Spleen (tissue), 11 donors: ENCODE measurements at regions not wholly inside any gene's neighbourhood (a gene's known extent, or its start where the extent isn't known, plus 50 kb on each side); places are given as distances from the start of the nearest gene placed in this dataset.

Experiments
- DNase-seq: peaks from one replicate; pipeline ENCODE4 v3.0.0-alpha.2; 2020
- H3K27ac ChIP-seq, 8 donors: fragments of 200-600 bp; sonication (generic) in 7 of 8; 1 replicate in 4 of 8; 2 replicates in 4 of 8; pipeline versions ENCODE4 v1.5.0 to v1.8.0; 2016 to 2021; ENCODE audit warnings: inconsistent platforms in 4 of 8, mild to moderate bottlenecking in 4 of 8, moderate library complexity in 1 of 8
- H3K27me3 ChIP-seq, 7 donors: fragments of 200-600 bp; sonication (generic) in 6 of 7; replicated peaks in 1 of 7; 1 replicate in 4 of 7; 2 replicates in 3 of 7; pipeline versions ENCODE4 v1.5.0 to v1.8.0; 2016 to 2021; ENCODE audit warnings: inconsistent platforms in 3 of 7, mild to moderate bottlenecking in 1 of 7
- H3K36me3 ChIP-seq, 6 donors: fragments of 200-600 bp; sonication (generic) in 5 of 6; 1 replicate in 4 of 6; 2 replicates in 2 of 6; pipeline versions ENCODE4 v1.5.0 to v1.8.0; 2016 to 2021; ENCODE audit warnings: inconsistent platforms in 2 of 6
- H3K4me1 ChIP-seq, 6 donors: fragments of 200-600 bp; sonication (generic) in 5 of 6; 1 replicate in 3 of 6; 2 replicates in 3 of 6; pipeline versions ENCODE4 v1.5.0 to v1.8.0; 2016 to 2021; ENCODE audit warnings: inconsistent platforms in 3 of 6
- H3K4me3 ChIP-seq, 8 donors: fragments of 200-600 bp; sonication (generic) in 7 of 8; 1 replicate in 4 of 8; 2 replicates in 4 of 8; pipeline versions ENCODE4 v1.5.0 to v1.8.0; 2016 to 2021; ENCODE audit warnings: inconsistent platforms in 4 of 8, mild to moderate bottlenecking in 4 of 8, moderate library complexity in 2 of 8
- H3K9me3 ChIP-seq, 8 donors: fragments of 200-600 bp; sonication (generic) in 7 of 8; 1 replicate in 4 of 8; 2 replicates in 4 of 8; pipeline versions ENCODE4 v1.5.0 to v1.8.0; 2016 to 2021; ENCODE audit warnings: inconsistent platforms in 4 of 8
- CTCF ChIP-seq, 11 experiments: fragments of 200-600 bp in 7 of 11; fragments of 450-650 bp in 4 of 11; sonication (generic) in 4 of 11; IDR thresholded peaks in 8 of 11; conservative IDR thresholded peaks in 3 of 11; 1 replicate in 7 of 11; 2 replicates in 4 of 11; pipeline versions ENCODE4 v1.4.0 to v1.8.0; 2016 to 2021; ENCODE audit warnings: antibody characterized with exemption in 11 of 11, inconsistent platforms in 4 of 11, mild to moderate bottlenecking in 1 of 11
- POLR2A ChIP-seq, 3 donors: fragments of 450-650 bp; IDR thresholded peaks; one replicate each; pipeline ENCODE4 v1.5.1; 2017; ENCODE audit warnings: antibody characterized with exemption in 3 of 3, mild to moderate bottlenecking in 1 of 3
- POLR2AphosphoS5 ChIP-seq, 3 donors: sonication (generic); formaldehyde crosslinking; IDR thresholded peaks; one replicate each; pipeline ENCODE4 v1.5.1; 2017; ENCODE audit warnings: antibody characterized with exemption in 3 of 3
- WGBS, 5 donors: extraction: QIAGEN DNeasy Blood & Tissue Kit in 3 of 5; methylation state at CpG; one replicate each; pipeline versions ENCODE4 v1.1.5 to v1.1.7; 2013 to 2018; 5-methylcytosine and 5-hydroxymethylcytosine counted together
- intact Hi-C: fragments of 100-400 bp; cut with DNase I; formaldehyde crosslinking; loops from one replicate; pipeline ENCODE4 v1.15.0; 2023; ENCODE audit warnings: low total_unique reads
- donor health status: healthy with polysubstance abuse.
- donor health status: DM: no; HTN: no; CAD: no; lungs with moderate emphysema.
- donor health status: DM: no; HTN: no; CAD: no.
- donor health status: Bipolar disorder and iron deficiency.
- donor health status: healthy.
- donor health status: DM: no; HTN: no; CAD: no.
- donor health status: DM: yes; HTN: yes; CAD: no.

GRCh38 chr15:29360152-29360551, 90.5 kb upstream of the NSMCE3 start:
- no peak overlapping the region for H3K4me3 ChIP-seq
- TF ChIP-seq CTCF (IDR thresholded peaks at IDR 0.05 in 8 of 11, conservative IDR thresholded peaks at IDR 0.05 in 3 of 11) (no peak), POLR2AphosphoS5 (IDR thresholded peaks at IDR 0.05) (no peak), POLR2A (IDR thresholded peaks at IDR 0.05) (no peak)
- no peaks in the 10 kb centered on the region for H3K9me3 ChIP-seq
- H3K27ac ChIP-seq, result no peak overlapping the region
- H3K27me3 ChIP-seq, result no peaks in the 10 kb centered on the region
- WGBS, 5 donors, result 61 to 82% (median 67%) methylated on average over 4 of the region's 4 CpGs
- DNase-seq, result no peak
- intact Hi-C loops, result no loop called here
- no peaks in the 10 kb centered on the region for H3K4me1 ChIP-seq
- H3K36me3 ChIP-seq, result no peaks in the 10 kb centered on the region

- intact Hi-C loops, result no loop called here
- Histone ChIP-seq H3K9me3 (no peaks in the 10 kb centered on the region), H3K4me1 (no peaks in the 10 kb centered on the region), H3K27me3 (no peaks in the 10 kb centered on the region), H3K36me3 (no peaks in the 10 kb centered on the region), H3K27ac (no peak overlapping the region), H3K4me3 (no peak overlapping the region)
- DNase-seq, result no peak
- TF ChIP-seq CTCF (IDR thresholded peaks at IDR 0.05 in 8 of 11, conservative IDR thresholded peaks at IDR 0.05 in 3 of 11), result no peak
- TF ChIP-seq POLR2AphosphoS5 (IDR thresholded peaks at IDR 0.05), result no peak
- TF ChIP-seq POLR2A (IDR thresholded peaks at IDR 0.05), result no peak
- 96 to 100% (median 97%) methylated on average over 1 of the region's 1 CpG for WGBS, 5 donors
Observed at GRCh38 chr15:29356786-29357185, 87.2 kb upstream of the NSMCE3 start.

GRCh38 chr15:29355477-29355876, 85.9 kb upstream of the NSMCE3 start:
- Histone ChIP-seq H3K36me3 (no peaks in the 10 kb centered on the region), H3K27ac (no peak overlapping the region), H3K4me3 (no peak overlapping the region), H3K27me3 (no peaks in the 10 kb centered on the region), H3K9me3 (no peaks in the 10 kb centered on the region), H3K4me1 (no peaks in the 10 kb centered on the region)
- intact Hi-C loops, result no loop called here
- WGBS, 5 donors, result 61 to 90% (median 78%) methylated on average over 1 of the region's 1 CpG
- no peak for DNase-seq
- TF ChIP-seq POLR2A (IDR thresholded peaks at IDR 0.05) (no peak), POLR2AphosphoS5 (IDR thresholded peaks at IDR 0.05) (no peak), CTCF (IDR thresholded peaks at IDR 0.05 in 8 of 11, conservative IDR thresholded peaks at IDR 0.05 in 3 of 11) (no peak)

- intact Hi-C loops, result no loop called here
- 83 to 92% (median 88%) methylated on average over 10 of the region's 10 CpGs for WGBS, 5 donors
- TF ChIP-seq CTCF (IDR thresholded peaks at IDR 0.05 in 8 of 11, conservative IDR thresholded peaks at IDR 0.05 in 3 of 11) (no peak), POLR2A (IDR thresholded peaks at IDR 0.05) (no peak), POLR2AphosphoS5 (IDR thresholded peaks at IDR 0.05) (no peak)
- no peaks in the 10 kb centered on the region for H3K36me3 ChIP-seq
- H3K9me3 ChIP-seq, result no peaks in the 10 kb centered on the region
- H3K27ac ChIP-seq, result no peak overlapping the region
- peaks cover 0 to 4% (median 0%) of the 10 kb centered on the region in 7 donors for H3K27me3 ChIP-seq
- no peaks in the 10 kb centered on the region for H3K4me1 ChIP-seq
- DNase-seq, result no peak
- H3K4me3 ChIP-seq, result no peak overlapping the region
Observed at GRCh38 chr15:29352402-29352801, 82.8 kb upstream of the NSMCE3 start.
